ENCODE measurements at regions not wholly inside any gene's neighbourhood (a gene's known extent, or its start where the extent isn't known, plus 50 kb on each side); places are given as distances from the start of the nearest gene placed in this dataset.

GRCh38 chr12:42670719-42671118, 81.2 kb upstream of the PRICKLE1 start:
- no peaks in the 10 kb centered on the region for H3K27me3 ChIP-seq (ENCODE audit: insufficient read depth, poor library complexity, severe bottlenecking)
- no peak overlapping the region for H3K4me3 ChIP-seq (replicated peaks; ENCODE audit: insufficient read depth, low read length)
- TF ChIP-seq CTCF (IDR thresholded peaks at IDR 0.05; ENCODE audit: insufficient read depth, low read length) (no peak), POLR2AphosphoS5 (IDR thresholded peaks at IDR 0.05; ENCODE audit: low read depth) (no peak), REST (IDR thresholded peaks at IDR 0.05; ENCODE audit: insufficient replicate concordance, low read depth) (no peak), GABPA (IDR thresholded peaks at IDR 0.05; ENCODE audit: low read depth) (no peak), SPI1 (IDR thresholded peaks at IDR 0.05; ENCODE audit: borderline replicate concordance, low read depth) (no peak)
- DNase-seq (ENCODE audit: low read depth in 1 of 2, low spot score in 1 of 2): no peak
- no peak overlapping the region for H3K27ac ChIP-seq (replicated peaks)

GRCh38 chr12:42669553-42669952, 80.0 kb upstream of the PRICKLE1 start:
- no peaks in the 10 kb centered on the region for H3K27me3 ChIP-seq (ENCODE audit: insufficient read depth, poor library complexity, severe bottlenecking)
- H3K4me3 ChIP-seq (replicated peaks; ENCODE audit: insufficient read depth, low read length): no peak overlapping the region
- DNase-seq (ENCODE audit: low read depth in 1 of 2, low spot score in 1 of 2): no peak
- no peak overlapping the region for H3K27ac ChIP-seq (replicated peaks)
- TF ChIP-seq GABPA (IDR thresholded peaks at IDR 0.05; ENCODE audit: low read depth) (no peak), POLR2AphosphoS5 (IDR thresholded peaks at IDR 0.05; ENCODE audit: low read depth) (no peak), SPI1 (IDR thresholded peaks at IDR 0.05; ENCODE audit: borderline replicate concordance, low read depth) (no peak), CTCF (IDR thresholded peaks at IDR 0.05; ENCODE audit: insufficient read depth, low read length) (no peak), REST (IDR thresholded peaks at IDR 0.05; ENCODE audit: insufficient replicate concordance, low read depth) (no peak)

- Histone ChIP-seq H3K27me3 (ENCODE audit: insufficient read depth, poor library complexity, severe bottlenecking) (no peaks in the 10 kb centered on the region), H3K4me3 (replicated peaks; ENCODE audit: insufficient read depth, low read length) (no peak overlapping the region), H3K27ac (replicated peaks) (no peak overlapping the region)
- TF ChIP-seq POLR2AphosphoS5 (IDR thresholded peaks at IDR 0.05; ENCODE audit: low read depth) (no peak), CTCF (IDR thresholded peaks at IDR 0.05; ENCODE audit: insufficient read depth, low read length) (no peak), SPI1 (IDR thresholded peaks at IDR 0.05; ENCODE audit: borderline replicate concordance, low read depth) (no peak), GABPA (IDR thresholded peaks at IDR 0.05; ENCODE audit: low read depth) (no peak), REST (IDR thresholded peaks at IDR 0.05; ENCODE audit: insufficient replicate concordance, low read depth) (no peak)
- no peak for DNase-seq (ENCODE audit: low read depth in 1 of 2, low spot score in 1 of 2)
These were observed 77.2 kb upstream of the PRICKLE1 start for GRCh38 chr12:42666671-42667243.

Data from HL-60 (cell line).